Ectodermal cell (in vitro differentiated cells): ENCODE measurements at regions not wholly inside any gene's neighbourhood (a gene's known extent, or its start where the extent isn't known, plus 50 kb on each side); places are given as distances from the start of the nearest gene placed in this dataset.

Source experiments
- H3K27ac ChIP-seq: 2 replicates; pipeline ENCODE4 v1.7.0; 2013; ENCODE audit warnings: mild to moderate bottlenecking, low read depth, low read length; ENCODE audit not compliant: insufficient read depth, poor library complexity, severe bottlenecking
- H3K27me3 ChIP-seq: 2 replicates; pipeline ENCODE4 v1.7.0; 2013; ENCODE audit warnings: mild to moderate bottlenecking, low read length; ENCODE audit not compliant: insufficient read depth, control insufficient read depth, poor library complexity, severe bottlenecking
- H3K36me3 ChIP-seq: one replicate; pipeline ENCODE4 v1.7.0; 2013; ENCODE audit warnings: low read length; ENCODE audit not compliant: control insufficient read depth, insufficient read depth
- H3K4me1 ChIP-seq: one replicate; pipeline ENCODE4 v1.7.0; 2013; ENCODE audit warnings: low read length; ENCODE audit not compliant: control insufficient read depth, insufficient read depth
- H3K4me3 ChIP-seq: 2 replicates; pipeline ENCODE4 v1.7.0; 2013; ENCODE audit warnings: low read depth, low read length, control low read depth; ENCODE audit not compliant: insufficient read depth
- H3K9me3 ChIP-seq: 2 replicates; pipeline ENCODE4 v1.7.0; 2013; ENCODE audit warnings: mild to moderate bottlenecking, low read length, moderate library complexity; ENCODE audit not compliant: control insufficient read depth
- WGBS, 2 experiments: methylation state at CpG; one replicate each; pipeline ENCODE4 v1.1.7; 2013; ENCODE audit warnings: missing lambda C conversion rate in 2 of 2; 5-methylcytosine and 5-hydroxymethylcytosine counted together

DNA sequence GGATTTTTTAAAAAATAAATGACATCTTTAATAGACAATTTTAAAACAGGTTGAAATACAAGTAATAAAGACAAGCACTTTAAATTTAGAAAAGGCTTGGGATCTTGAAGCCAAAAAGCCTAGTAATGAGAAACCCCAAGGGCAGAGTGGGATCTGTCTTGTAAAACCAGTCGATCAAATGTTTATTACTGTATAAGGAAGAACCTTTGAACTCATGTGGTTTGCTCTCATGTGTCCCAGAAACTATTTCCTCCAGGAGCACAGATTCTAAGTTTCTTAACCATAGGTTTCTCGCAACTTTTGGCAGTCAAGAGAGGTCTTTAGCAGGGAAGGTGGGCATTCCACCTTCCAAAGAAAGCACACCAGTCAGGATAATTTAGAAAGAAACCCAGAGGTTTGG is 541.7 kb upstream of the BTBD3 start:
- 94 to 95% methylated on average over 2 of the region's 2 CpGs for WGBS, 2 experiments
- Histone ChIP-seq H3K4me1 (peaks cover 17% of the 10 kb centered on the region), H3K4me3 (no peak overlapping the region), H3K27ac (no peak overlapping the region), H3K36me3 (no peaks in the 10 kb centered on the region), H3K27me3 (no peaks in the 10 kb centered on the region), H3K9me3 (no peaks in the 10 kb centered on the region)

DNA sequence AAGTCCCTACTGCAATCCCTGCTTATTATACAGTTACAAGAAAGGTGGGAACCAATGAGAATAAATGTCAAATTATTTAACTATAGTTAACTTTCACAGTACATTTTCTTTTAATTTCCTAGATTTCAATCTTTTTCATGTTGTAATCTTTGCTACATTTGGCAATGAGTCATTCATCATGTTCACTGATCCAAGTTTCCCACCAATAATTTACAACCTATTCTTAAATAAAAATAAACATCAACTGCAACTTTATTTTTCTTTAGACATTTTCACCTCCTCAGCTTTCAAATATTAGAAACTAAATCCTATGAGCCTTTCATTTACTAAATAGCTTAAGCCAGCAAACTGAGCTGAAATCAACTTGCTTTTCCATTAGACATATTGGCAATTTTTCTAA is 541.3 kb upstream of the BTBD3 start:
- H3K27ac ChIP-seq = no peak overlapping the region
- no peak overlapping the region for H3K4me3 ChIP-seq
- H3K27me3 ChIP-seq = no peaks in the 10 kb centered on the region
- H3K9me3 ChIP-seq = no peaks in the 10 kb centered on the region
- H3K36me3 ChIP-seq = no peaks in the 10 kb centered on the region
- H3K4me1 ChIP-seq = peaks cover 17% of the 10 kb centered on the region

DNA sequence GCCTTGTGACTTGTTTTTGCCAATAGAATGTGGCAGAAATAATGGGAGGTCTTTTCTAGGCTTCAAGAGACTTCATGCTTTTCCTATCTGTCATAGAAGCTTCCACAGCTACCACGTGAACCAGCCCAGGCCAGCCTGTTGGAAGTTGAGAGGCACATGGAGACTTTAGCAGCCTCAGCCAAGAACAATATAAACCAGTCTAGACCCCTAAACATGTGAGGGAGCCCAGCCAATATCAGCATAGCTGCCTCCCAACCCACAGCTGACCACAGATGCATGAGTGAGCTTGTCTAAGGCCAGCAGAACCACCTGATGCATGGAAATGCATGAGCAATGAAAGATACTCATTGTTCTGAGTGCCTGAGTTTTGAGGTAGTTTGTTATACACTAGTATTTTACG is 540.7 kb upstream of the BTBD3 start:
- Histone ChIP-seq H3K27ac (no peak overlapping the region), H3K27me3 (no peaks in the 10 kb centered on the region), H3K4me3 (no peak overlapping the region), H3K36me3 (no peaks in the 10 kb centered on the region), H3K9me3 (no peaks in the 10 kb centered on the region), H3K4me1 (peaks cover 17% of the 10 kb centered on the region)
- 85 to 97% methylated on average over 1 to 2 of the region's 2 CpGs for WGBS, 2 experiments

GRCh38 chr20:11377761-11378160 is 539.9 kb upstream of the BTBD3 start:
- H3K4me3 ChIP-seq = no peak overlapping the region
- H3K36me3 ChIP-seq = no peaks in the 10 kb centered on the region
- no peaks in the 10 kb centered on the region for H3K27me3 ChIP-seq
- no peak overlapping the region for H3K27ac ChIP-seq
- peaks cover 17% of the 10 kb centered on the region for H3K4me1 ChIP-seq
- H3K9me3 ChIP-seq = no peaks in the 10 kb centered on the region
- 90 to 93% methylated on average over 2 of the region's 2 CpGs for WGBS, 2 experiments

- no peak overlapping the region for H3K27ac ChIP-seq
- WGBS, 2 experiments = 96 to 100% methylated on average over 1 of the region's 1 CpG
- no peak overlapping the region for H3K4me3 ChIP-seq
- H3K27me3 ChIP-seq = no peaks in the 10 kb centered on the region
- peaks cover 16% of the 10 kb centered on the region for H3K4me1 ChIP-seq
- no peaks in the 10 kb centered on the region for H3K36me3 ChIP-seq
- H3K9me3 ChIP-seq = no peaks in the 10 kb centered on the region
These were observed 539.4 kb upstream of the BTBD3 start for GRCh38 chr20:11378252-11378651.

DNA sequence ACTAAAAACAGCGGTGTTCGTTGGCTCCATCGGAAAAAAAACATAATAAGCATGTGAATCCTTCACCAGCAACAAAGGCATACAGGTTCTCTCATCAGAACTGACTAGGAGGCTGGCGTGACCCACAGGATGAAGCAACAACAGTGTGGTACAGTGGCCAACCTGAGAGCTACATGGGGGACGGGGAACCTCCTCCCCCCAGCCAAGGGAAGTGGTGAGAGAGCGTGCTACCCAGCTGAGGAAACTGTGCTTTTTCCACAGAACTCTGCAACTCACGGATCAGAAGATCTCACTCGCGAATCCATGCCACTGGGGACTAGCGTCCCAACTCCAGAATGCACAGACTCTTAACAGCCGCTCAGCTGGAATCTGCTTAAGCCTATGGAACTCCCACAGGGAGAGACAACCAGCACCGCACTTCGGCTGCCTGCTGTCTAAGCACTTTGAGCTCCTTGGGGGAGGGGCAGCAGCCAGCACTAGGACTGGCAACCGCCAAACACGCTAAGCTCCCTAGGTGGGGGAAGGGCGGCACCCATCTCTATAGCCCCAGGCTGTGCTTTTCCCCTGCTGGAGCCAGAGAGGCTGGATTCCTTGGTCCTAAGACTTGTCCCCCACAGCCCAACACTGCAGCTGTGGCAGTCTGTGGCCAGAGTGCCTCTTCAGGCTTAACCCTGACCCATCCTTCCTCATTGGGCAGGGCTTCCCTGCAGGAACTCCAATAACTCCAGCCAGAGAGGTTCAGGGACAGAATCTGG is 538.3 kb upstream of the BTBD3 start:
- H3K4me3 ChIP-seq = no peak overlapping the region
- WGBS, 2 experiments = 38 to 39% methylated on average over 16 of the region's 16 CpGs
- no peak overlapping the region for H3K27ac ChIP-seq
- H3K27me3 ChIP-seq = no peaks in the 10 kb centered on the region
- H3K36me3 ChIP-seq = no peaks in the 10 kb centered on the region
- no peaks in the 10 kb centered on the region for H3K9me3 ChIP-seq
- H3K4me1 ChIP-seq = peaks cover 11% of the 10 kb centered on the region

DNA sequence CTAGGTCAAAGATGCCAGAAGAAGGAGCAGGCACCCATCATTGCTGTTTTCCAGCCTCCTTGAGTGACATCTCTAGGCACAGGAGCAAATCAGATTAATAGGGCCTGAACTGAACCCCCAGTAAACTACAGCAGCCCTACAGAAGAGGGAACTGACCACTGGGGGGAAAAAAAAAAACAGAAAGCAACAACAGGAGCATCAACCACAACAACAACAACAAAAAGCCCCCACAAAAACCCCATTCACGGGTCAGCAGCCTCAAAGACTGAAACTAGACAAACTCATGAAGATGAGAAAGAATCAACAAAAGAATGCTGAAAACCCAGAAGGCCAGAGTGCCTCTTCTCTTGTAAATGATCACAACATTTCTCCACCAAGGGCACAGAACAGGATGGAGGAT is 537.4 kb upstream of the BTBD3 start:
- Histone ChIP-seq H3K27me3 (no peaks in the 10 kb centered on the region), H3K4me1 (peaks cover 11% of the 10 kb centered on the region), H3K9me3 (no peaks in the 10 kb centered on the region), H3K27ac (no peak overlapping the region), H3K4me3 (no peak overlapping the region), H3K36me3 (no peaks in the 10 kb centered on the region)
- 75 to 80% methylated on average over 1 of the region's 1 CpG for WGBS, 2 experiments

DNA sequence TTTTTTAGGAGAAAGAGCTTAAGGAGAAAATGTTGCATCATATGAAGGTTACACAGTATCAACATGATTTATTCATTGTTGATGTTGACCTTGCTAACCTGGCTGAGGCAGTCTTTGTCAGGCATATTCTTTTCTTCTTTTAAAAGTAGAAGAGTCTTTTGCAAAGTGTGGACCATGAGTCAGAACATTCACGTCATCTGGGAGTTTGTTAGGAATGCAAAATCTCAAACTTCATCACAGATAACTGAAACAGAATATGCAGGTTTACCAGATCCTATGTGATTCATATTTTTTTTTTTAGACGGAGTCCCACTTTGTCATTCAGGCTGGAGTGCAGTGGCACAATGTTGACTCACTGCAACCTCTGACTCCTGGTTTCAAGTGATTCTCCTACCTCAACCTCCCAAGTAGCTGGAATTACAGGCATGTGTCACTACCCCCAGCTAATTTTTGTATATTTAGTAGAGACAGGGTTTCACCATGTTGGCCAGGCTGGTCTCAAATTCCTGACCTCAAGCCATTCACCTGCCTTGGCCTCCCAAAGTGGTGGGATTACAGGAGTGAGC is 530.4 kb upstream of the BTBD3 start:
- Histone ChIP-seq H3K27me3 (no peaks in the 10 kb centered on the region), H3K36me3 (no peaks in the 10 kb centered on the region), H3K27ac (no peak overlapping the region), H3K4me3 (no peak overlapping the region), H3K4me1 (no peaks in the 10 kb centered on the region), H3K9me3 (no peaks in the 10 kb centered on the region)
- WGBS, 2 experiments = 58 to 68% methylated on average over 2 of the region's 2 CpGs

DNA sequence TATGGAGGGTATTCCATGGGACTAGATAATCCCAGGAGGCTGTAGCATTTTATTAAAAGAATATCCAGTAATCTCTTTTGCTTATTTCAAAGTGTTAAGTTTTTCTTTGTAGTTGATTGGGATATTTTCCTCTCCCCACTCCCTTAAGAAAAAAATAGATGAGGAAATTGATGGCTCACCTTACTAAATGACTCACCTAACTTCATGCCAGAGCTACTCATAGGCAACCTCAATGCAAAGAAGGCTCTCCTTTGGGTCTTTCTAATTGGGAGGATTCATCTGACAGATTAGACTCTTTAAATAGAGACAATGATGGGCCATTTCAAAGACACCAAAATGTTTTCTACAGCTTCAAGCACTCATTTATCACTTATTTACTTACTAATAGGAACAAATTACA is 528.5 kb upstream of the BTBD3 start:
- Histone ChIP-seq H3K27ac (no peak overlapping the region), H3K4me3 (no peak overlapping the region), H3K9me3 (no peaks in the 10 kb centered on the region), H3K36me3 (no peaks in the 10 kb centered on the region), H3K4me1 (no peaks in the 10 kb centered on the region), H3K27me3 (no peaks in the 10 kb centered on the region)

- Histone ChIP-seq H3K4me1 (no peaks in the 10 kb centered on the region), H3K9me3 (no peaks in the 10 kb centered on the region), H3K27me3 (no peaks in the 10 kb centered on the region), H3K4me3 (no peak overlapping the region), H3K27ac (no peak overlapping the region), H3K36me3 (no peaks in the 10 kb centered on the region)
- 80 to 83% methylated on average over 1 of the region's 2 CpGs for WGBS, 2 experiments
These were observed 526.1 kb upstream of the BTBD3 start for GRCh38 chr20:11391591-11391990.
